ENCODE measurements at regions not wholly inside any gene's neighbourhood (a gene's known extent, or its start where the extent isn't known, plus 50 kb on each side); places are given as distances from the start of the nearest gene placed in this dataset.
"Not testable (repeated sequence)": the region's sequence is repeated elsewhere in the genome, so short reads cannot be mapped to it uniquely, and the experiment has no call there.

- peak in 1 of 5 donors; percentile 27 for DNase-seq
Observed at GRCh38 chr21:36207577-36208320, 51.1 kb downstream of the DOP1B start.

GRCh38 chr21:36208326-36209013 lies 51.8 kb downstream of the DOP1B start:
- no peak for DNase-seq

GRCh38 chr21:36209626-36210171 lies 53.1 kb downstream of the DOP1B start:
- peak in 4 of 5 donors; percentile 22 to 57 (median 32) for DNase-seq

GRCh38 chr21:36210779-36211659 lies 54.4 kb downstream of the DOP1B start:
- no peak for DNase-seq

GRCh38 chr21:36211660-36212512 lies 55.3 kb downstream of the DOP1B start:
- no peak for DNase-seq

- no peak for DNase-seq
Observed at GRCh38 chr21:36212513-36212780, 55.8 kb downstream of the DOP1B start.

- no peak for DNase-seq
Observed at GRCh38 chr21:36214561-36214960, 57.9 kb downstream of the DOP1B start.

GRCh38 chr21:36217743-36218142 lies 61.1 kb downstream of the DOP1B start:
- no peak for DNase-seq

GRCh38 chr21:36218691-36219090 lies 62.1 kb downstream of the DOP1B start:
- DNase-seq: no peak

GRCh38 chr21:36223451-36223850 lies 66.8 kb downstream of the DOP1B start:
- DNase-seq: no peak

GRCh38 chr21:36229181-36229580 lies 72.6 kb downstream of the DOP1B start:
- no peak for DNase-seq

- not testable (repeated sequence) for DNase-seq
Observed at GRCh38 chr21:36231444-36231843, 74.8 kb downstream of the DOP1B start.

GRCh38 chr21:36232641-36233040 lies 76.0 kb downstream of the DOP1B start:
- DNase-seq: no peak

- DNase-seq: no peak
Observed at GRCh38 chr21:36235058-36235582, 78.5 kb downstream of the DOP1B start.

GRCh38 chr21:36236052-36236730 lies 79.6 kb downstream of the DOP1B start:
- DNase-seq: no peak

- DNase-seq: no peak
Observed at GRCh38 chr21:36237441-36237840, 80.8 kb downstream of the DOP1B start.

- DNase-seq: no peak
Observed at GRCh38 chr21:36239585-36239984, 80.4 kb upstream of the MORC3 start.

GRCh38 chr21:36241717-36242116 lies 78.3 kb upstream of the MORC3 start:
- DNase-seq: no peak

- DNase-seq: no peak
Observed at GRCh38 chr21:36245115-36245514, 74.9 kb upstream of the MORC3 start.

- DNase-seq: no peak
Observed at GRCh38 chr21:36245649-36246048, 74.3 kb upstream of the MORC3 start.

- no peak for DNase-seq
Observed at GRCh38 chr21:36246080-36246631, 73.8 kb upstream of the MORC3 start.
